GM23338 (cell line): ENCODE measurements at regions not wholly inside any gene's neighbourhood (a gene's known extent, or its start where the extent isn't known, plus 50 kb on each side); places are given as distances from the start of the nearest gene placed in this dataset.

Experiments
- ATAC-seq: fragments of 200-7000 bp; cut with Tn5 transposase; 3 replicates; pipeline ENCODE4 v1.9.1; 2020
- DNase-seq: peaks from one replicate; pipeline ENCODE4 v3.0.0-alpha.2; 2015; ENCODE audit warnings: low spot score
- H2AFZ ChIP-seq: fragments of 200-600 bp; sonication (generic); 2 replicates; pipeline ENCODE4 v1.8.0; 2016; ENCODE audit warnings: antibody characterized with exemption, mild to moderate bottlenecking, moderate library complexity
- H3F3A ChIP-seq: fragments of 200-600 bp; sonication (generic); replicated peaks from 2 replicates; pipeline ENCODE4 v1.8.0; 2017; ENCODE audit warnings: antibody characterized with exemption, mixed run types, low read depth
- H3K27ac ChIP-seq: fragments of 200-600 bp; sonication (generic); 2 replicates; pipeline ENCODE4 v1.6.1; 2016; ENCODE audit warnings: low read depth
- H3K27me3 ChIP-seq: fragments of 200-600 bp; sonication (generic); 2 replicates; pipeline ENCODE4 v1.8.0; 2016; ENCODE audit warnings: mild to moderate bottlenecking, mixed run types, moderate library complexity; ENCODE audit not compliant: insufficient read depth
- H3K36me3 ChIP-seq: fragments of 200-600 bp; sonication (generic); 2 replicates; pipeline ENCODE4 v1.8.0; 2016; ENCODE audit warnings: mild to moderate bottlenecking; ENCODE audit not compliant: insufficient read depth
- H3K4me1 ChIP-seq: fragments of 200-600 bp; sonication (generic); 2 replicates; pipeline ENCODE4 v1.8.0; 2016; ENCODE audit warnings: mild to moderate bottlenecking, moderate library complexity; ENCODE audit not compliant: insufficient read depth
- H3K4me2 ChIP-seq: fragments of 200-600 bp; sonication (generic); 2 replicates; pipeline ENCODE4 v1.7.1; 2017; ENCODE audit warnings: mixed run types
- H3K4me3 ChIP-seq: fragments of 200-600 bp; sonication (generic); 2 replicates; pipeline ENCODE4 v1.6.1; 2016; ENCODE audit warnings: mixed run types
- H3K79me2 ChIP-seq: fragments of 200-600 bp; sonication (generic); replicated peaks from 2 replicates; pipeline ENCODE4 v1.8.0; 2017; ENCODE audit warnings: mild to moderate bottlenecking; ENCODE audit not compliant: insufficient read depth
- H3K9me2 ChIP-seq: fragments of 200-600 bp; sonication (generic); 2 replicates; pipeline ENCODE4 v1.8.0; 2017; ENCODE audit not compliant: insufficient read depth
- H4K20me1 ChIP-seq: fragments of 200-600 bp; sonication (generic); replicated peaks from 2 replicates; pipeline ENCODE4 v1.8.0; 2017; ENCODE audit warnings: mild to moderate bottlenecking; ENCODE audit not compliant: insufficient read depth
- H3K27ac Mint-ChIP-seq: 2 replicates; pipeline ENCODE4 v1.8.0; 2020; ENCODE audit warnings: inconsistent platforms, mild to moderate bottlenecking, moderate library complexity, mixed read lengths
- H3K27me3 Mint-ChIP-seq: 3 replicates; pipeline ENCODE4 v1.8.0; 2022; ENCODE audit warnings: low read depth, mild to moderate bottlenecking, moderate library complexity, mixed read lengths, inconsistent platforms; ENCODE audit not compliant: insufficient read depth, poor library complexity
- H3K36me3 Mint-ChIP-seq: 3 replicates; pipeline ENCODE4 v1.8.0; 2021; ENCODE audit warnings: low read depth, mild to moderate bottlenecking, inconsistent platforms, moderate library complexity, mixed read lengths
- H3K4me1 Mint-ChIP-seq: 3 replicates; pipeline ENCODE4 v1.8.0; 2020; ENCODE audit warnings: mild to moderate bottlenecking, inconsistent platforms, mixed read lengths
- H3K4me3 Mint-ChIP-seq: 3 replicates; pipeline ENCODE4 v1.8.0; 2021; ENCODE audit warnings: moderate library complexity, mild to moderate bottlenecking, inconsistent platforms, mixed read lengths
- H3K9me3 Mint-ChIP-seq: 3 replicates; pipeline ENCODE4 v1.8.0; 2020; ENCODE audit warnings: moderate library complexity, mild to moderate bottlenecking, inconsistent platforms, mixed read lengths
- CREB1 ChIP-seq: fragments of 250-450 bp; sonication (Bioruptor Pico); IDR thresholded peaks from 2 replicates; pipeline ENCODE4 v1.5.0; 2020; ENCODE audit warnings: low read depth, mild to moderate bottlenecking, moderate library complexity
- ETS1 ChIP-seq: IDR thresholded peaks from 2 replicates; pipeline ENCODE4 v1.6.1; 2016; ENCODE audit warnings: antibody characterized with exemption
- EZH2 ChIP-seq: fragments of 200-600 bp; sonication (generic); IDR thresholded peaks from one replicate; pipeline ENCODE4 v1.8.0; 2017; ENCODE audit warnings: antibody characterized with exemption, mild to moderate bottlenecking, low read depth; ENCODE audit not compliant: unreplicated experiment
- EZH2phosphoT487 ChIP-seq: fragments of 200-600 bp; sonication (generic); IDR thresholded peaks from one replicate; pipeline ENCODE4 v1.8.1; 2018; ENCODE audit warnings: antibody characterized with exemption; ENCODE audit not compliant: unreplicated experiment
- JUNB ChIP-seq: IDR thresholded peaks from one replicate; pipeline ENCODE4 v1.6.1; 2016; ENCODE audit warnings: antibody characterized with exemption; ENCODE audit not compliant: unreplicated experiment
- NANOG ChIP-seq: IDR thresholded peaks from 2 replicates; pipeline ENCODE4 v1.6.1; 2016; ENCODE audit warnings: antibody characterized with exemption, borderline replicate concordance
- POLR2AphosphoS5 ChIP-seq: IDR thresholded peaks from 2 replicates; pipeline ENCODE4 v1.6.1; 2016; ENCODE audit warnings: antibody characterized with exemption, low read depth
- STAT1 ChIP-seq: IDR thresholded peaks from one replicate; pipeline ENCODE4 v1.6.1; 2016; ENCODE audit warnings: antibody characterized with exemption; ENCODE audit not compliant: unreplicated experiment
- ZNF114 ChIP-seq: fragments of 250-450 bp; sonication (Bioruptor Pico); IDR thresholded peaks from 2 replicates; pipeline ENCODE4 v1.5.0; 2020; ENCODE audit warnings: mild to moderate bottlenecking, moderate library complexity
- ZNF331 ChIP-seq: fragments of 250-450 bp; sonication (Bioruptor Pico); IDR thresholded peaks from 2 replicates; pipeline ENCODE4 v1.5.0; 2020; ENCODE audit warnings: low read depth, mild to moderate bottlenecking, moderate library complexity
- ZNF462 ChIP-seq: fragments of 250-450 bp; sonication (Bioruptor Pico); IDR thresholded peaks from 2 replicates; pipeline ENCODE4 v1.5.0; 2020; ENCODE audit warnings: mild to moderate bottlenecking, moderate library complexity
- TF ChIP-seq, protein P1 (sequence below), 2 experiments: fragments of 200-600 bp in 1 of 2; sonication (generic) in 1 of 2; conservative IDR thresholded peaks; 2 replicates each; pipeline versions ENCODE4 v1.5.1 to v1.6.1; 2016 to 2017; ENCODE audit warnings: antibody characterized with exemption in 2 of 2, low read depth in 2 of 2, mild to moderate bottlenecking in 2 of 2, moderate library complexity in 1 of 2
- TF ChIP-seq, protein P2 (sequence below): IDR thresholded peaks from one replicate; pipeline ENCODE4 v1.6.1; 2018; ENCODE audit warnings: antibody characterized with exemption; ENCODE audit not compliant: unreplicated experiment

GRCh38 chr1:106675558-106675957 is 380.9 kb upstream of the PRMT6 start:
- Histone ChIP-seq H4K20me1 (no peaks in the 10 kb centered on the region), H3F3A (no peaks in the 10 kb centered on the region), H3K4me3 (no peak overlapping the region), H3K36me3 (no peaks in the 10 kb centered on the region), H3K9me2 (no peaks in the 10 kb centered on the region), H3K79me2 (no peaks in the 10 kb centered on the region), H2AFZ (peak overlapping the region; percentile 60; the same call in 1 of the 2 replicates), H3K4me1 (no peaks in the 10 kb centered on the region), H3K4me2 (no peak overlapping the region), H3K27me3 (no peaks in the 10 kb centered on the region), H3K27ac (no peak overlapping the region)
- Mint-ChIP-seq H3K4me3 (no peak overlapping the region), H3K36me3 (no peaks in the 10 kb centered on the region), H3K27me3 (no peaks in the 10 kb centered on the region), H3K9me3 (no peaks in the 10 kb centered on the region), H3K27ac (no peak overlapping the region), H3K4me1 (no peaks in the 10 kb centered on the region)
- DNase-seq = no peak
- TF ChIP-seq ZNF462 (CRISPR knock-in tag) (no peak), ZNF114 (CRISPR knock-in tag) (no peak), STAT1 (no peak), ZNF331 (no peak), EZH2 (no peak), EZH2phosphoT487 (no peak), POLR2AphosphoS5 (no peak), JUNB (no peak), CREB1 (CRISPR knock-in tag) (no peak), ETS1 (no peak), NANOG (no peak)
- TF ChIP-seq, protein P1, sequence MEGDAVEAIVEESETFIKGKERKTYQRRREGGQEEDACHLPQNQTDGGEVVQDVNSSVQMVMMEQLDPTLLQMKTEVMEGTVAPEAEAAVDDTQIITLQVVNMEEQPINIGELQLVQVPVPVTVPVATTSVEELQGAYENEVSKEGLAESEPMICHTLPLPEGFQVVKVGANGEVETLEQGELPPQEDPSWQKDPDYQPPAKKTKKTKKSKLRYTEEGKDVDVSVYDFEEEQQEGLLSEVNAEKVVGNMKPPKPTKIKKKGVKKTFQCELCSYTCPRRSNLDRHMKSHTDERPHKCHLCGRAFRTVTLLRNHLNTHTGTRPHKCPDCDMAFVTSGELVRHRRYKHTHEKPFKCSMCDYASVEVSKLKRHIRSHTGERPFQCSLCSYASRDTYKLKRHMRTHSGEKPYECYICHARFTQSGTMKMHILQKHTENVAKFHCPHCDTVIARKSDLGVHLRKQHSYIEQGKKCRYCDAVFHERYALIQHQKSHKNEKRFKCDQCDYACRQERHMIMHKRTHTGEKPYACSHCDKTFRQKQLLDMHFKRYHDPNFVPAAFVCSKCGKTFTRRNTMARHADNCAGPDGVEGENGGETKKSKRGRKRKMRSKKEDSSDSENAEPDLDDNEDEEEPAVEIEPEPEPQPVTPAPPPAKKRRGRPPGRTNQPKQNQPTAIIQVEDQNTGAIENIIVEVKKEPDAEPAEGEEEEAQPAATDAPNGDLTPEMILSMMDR (conservative IDR thresholded peaks at IDR 0.05; ENCODE audit: low read depth in 2 of 2) = no peak
- TF ChIP-seq, protein P2, sequence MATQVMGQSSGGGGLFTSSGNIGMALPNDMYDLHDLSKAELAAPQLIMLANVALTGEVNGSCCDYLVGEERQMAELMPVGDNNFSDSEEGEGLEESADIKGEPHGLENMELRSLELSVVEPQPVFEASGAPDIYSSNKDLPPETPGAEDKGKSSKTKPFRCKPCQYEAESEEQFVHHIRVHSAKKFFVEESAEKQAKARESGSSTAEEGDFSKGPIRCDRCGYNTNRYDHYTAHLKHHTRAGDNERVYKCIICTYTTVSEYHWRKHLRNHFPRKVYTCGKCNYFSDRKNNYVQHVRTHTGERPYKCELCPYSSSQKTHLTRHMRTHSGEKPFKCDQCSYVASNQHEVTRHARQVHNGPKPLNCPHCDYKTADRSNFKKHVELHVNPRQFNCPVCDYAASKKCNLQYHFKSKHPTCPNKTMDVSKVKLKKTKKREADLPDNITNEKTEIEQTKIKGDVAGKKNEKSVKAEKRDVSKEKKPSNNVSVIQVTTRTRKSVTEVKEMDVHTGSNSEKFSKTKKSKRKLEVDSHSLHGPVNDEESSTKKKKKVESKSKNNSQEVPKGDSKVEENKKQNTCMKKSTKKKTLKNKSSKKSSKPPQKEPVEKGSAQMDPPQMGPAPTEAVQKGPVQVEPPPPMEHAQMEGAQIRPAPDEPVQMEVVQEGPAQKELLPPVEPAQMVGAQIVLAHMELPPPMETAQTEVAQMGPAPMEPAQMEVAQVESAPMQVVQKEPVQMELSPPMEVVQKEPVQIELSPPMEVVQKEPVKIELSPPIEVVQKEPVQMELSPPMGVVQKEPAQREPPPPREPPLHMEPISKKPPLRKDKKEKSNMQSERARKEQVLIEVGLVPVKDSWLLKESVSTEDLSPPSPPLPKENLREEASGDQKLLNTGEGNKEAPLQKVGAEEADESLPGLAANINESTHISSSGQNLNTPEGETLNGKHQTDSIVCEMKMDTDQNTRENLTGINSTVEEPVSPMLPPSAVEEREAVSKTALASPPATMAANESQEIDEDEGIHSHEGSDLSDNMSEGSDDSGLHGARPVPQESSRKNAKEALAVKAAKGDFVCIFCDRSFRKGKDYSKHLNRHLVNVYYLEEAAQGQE = no peak
- no peak for ATAC-seq
